Activated naive CD8-positive, alpha-beta T cell treated with anti-CD3 and anti-CD28 coated beads, Interleukin-2, amount 50 U/mL, for 24 hours (primary cell): ENCODE measurements at regions not wholly inside any gene's neighbourhood (a gene's known extent, or its start where the extent isn't known, plus 50 kb on each side); places are given as distances from the start of the nearest gene placed in this dataset.
"Not testable (repeated sequence)": the region's sequence is repeated elsewhere in the genome, so short reads cannot be mapped to it uniquely, and the experiment has no call there.

Experiments used
- ATAC-seq: fragments of 150-1000 bp; cut with Tn5 transposase; one replicate; pipeline ENCODE4 v1.10.0; 2021
- DNase-seq: peaks from one replicate; pipeline ENCODE4 v3.0.0; 2021
- H3K27ac Mint-ChIP-seq: one replicate; pipeline ENCODE4 v1.8.0; 2021; ENCODE audit warnings: mild to moderate bottlenecking, mixed read lengths
- H3K27me3 Mint-ChIP-seq: one replicate; pipeline ENCODE4 v1.8.0; 2021; ENCODE audit warnings: mixed read lengths
- H3K36me3 Mint-ChIP-seq: one replicate; pipeline ENCODE4 v1.8.0; 2021; ENCODE audit warnings: low read depth, mixed read lengths
- H3K4me1 Mint-ChIP-seq: one replicate; pipeline ENCODE4 v1.8.0; 2021; ENCODE audit warnings: mixed read lengths
- H3K4me3 Mint-ChIP-seq: one replicate; pipeline ENCODE4 v1.8.0; 2021; ENCODE audit warnings: mild to moderate bottlenecking, moderate library complexity, mixed read lengths
- H3K9me3 Mint-ChIP-seq: one replicate; pipeline ENCODE4 v1.8.0; 2021; ENCODE audit warnings: mixed read lengths

DNA sequence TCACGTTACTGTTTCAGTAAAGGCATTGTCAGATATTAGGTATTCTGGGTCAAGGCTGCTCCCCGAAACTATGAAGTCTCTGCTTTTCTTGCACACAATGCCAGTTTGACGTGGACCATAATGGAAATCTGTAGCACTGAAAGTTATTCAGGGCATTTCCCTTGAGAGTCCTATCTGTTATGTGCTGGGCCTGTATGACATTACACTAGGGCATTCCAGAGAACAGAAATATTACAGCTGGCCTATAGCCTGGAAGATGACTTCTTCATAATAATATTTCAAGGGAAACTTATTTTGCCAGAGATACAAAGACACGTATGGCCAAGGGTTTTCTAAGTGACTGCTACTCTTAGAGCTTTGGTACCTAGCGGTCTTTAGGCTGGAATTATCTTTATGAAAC, 613.6 kb upstream of the CBLB start:
- Mint-ChIP-seq H3K27ac (no peak overlapping the region), H3K9me3 (peaks cover 29% of the 10 kb centered on the region), H3K27me3 (no peaks in the 10 kb centered on the region), H3K4me3 (no peak overlapping the region), H3K4me1 (no peaks in the 10 kb centered on the region), H3K36me3 (peaks cover 17% of the 10 kb centered on the region)
- ATAC-seq, result no peak
- no peak for DNase-seq

DNA sequence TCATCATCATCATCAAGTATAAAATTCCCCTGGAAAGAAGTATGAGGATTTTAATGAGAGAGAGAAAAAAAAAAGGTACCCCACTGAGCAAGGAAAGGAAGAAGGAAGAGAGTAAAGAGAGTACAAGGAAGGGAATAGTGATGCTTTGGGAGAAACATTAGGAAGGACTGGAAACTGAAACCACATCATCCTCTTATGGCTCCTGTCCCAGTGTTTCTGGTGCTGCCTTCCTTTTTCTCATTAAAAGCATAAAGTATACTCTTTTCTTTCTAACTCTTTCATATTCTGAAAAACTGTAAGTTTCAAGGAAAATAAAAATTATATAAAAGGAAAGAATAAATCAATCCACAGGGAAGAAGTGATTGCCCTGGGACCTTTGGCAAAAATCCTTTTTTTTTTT, 616.4 kb upstream of the CBLB start:
- no peak overlapping the region for H3K27ac Mint-ChIP-seq
- ATAC-seq (no peak), DNase-seq (no peak)
- H3K4me1 Mint-ChIP-seq, result no peaks in the 10 kb centered on the region
- peaks cover 9% of the 10 kb centered on the region for H3K9me3 Mint-ChIP-seq
- H3K4me3 Mint-ChIP-seq, result no peak overlapping the region
- H3K36me3 Mint-ChIP-seq, result peaks cover 2% of the 10 kb centered on the region
- H3K27me3 Mint-ChIP-seq, result no peaks in the 10 kb centered on the region

DNA sequence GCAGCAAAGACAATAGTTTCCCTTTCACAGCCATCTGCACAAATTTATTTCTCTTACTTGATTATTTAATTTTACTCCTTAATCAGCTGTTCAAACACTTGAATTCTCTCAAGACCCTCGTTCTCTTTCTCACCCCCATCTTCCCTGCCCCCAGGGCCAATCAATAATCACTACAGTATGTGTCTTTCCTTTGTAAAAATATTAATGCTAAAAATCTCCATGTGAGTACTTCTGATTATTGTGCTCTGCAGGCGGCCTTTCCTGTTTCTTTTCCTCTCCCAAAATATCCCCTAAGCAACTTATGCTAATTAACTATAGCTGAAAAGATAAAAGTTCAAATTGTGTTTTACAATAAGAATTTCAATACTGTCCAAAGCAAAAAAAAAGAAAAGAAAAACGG, 617.0 kb upstream of the CBLB start:
- Mint-ChIP-seq H3K4me3 (no peak overlapping the region), H3K36me3 (peaks cover 2% of the 10 kb centered on the region), H3K4me1 (no peaks in the 10 kb centered on the region), H3K27me3 (no peaks in the 10 kb centered on the region), H3K9me3 (peaks cover 4% of the 10 kb centered on the region), H3K27ac (no peak overlapping the region)
- DNase-seq (no peak), ATAC-seq (no peak)

DNA sequence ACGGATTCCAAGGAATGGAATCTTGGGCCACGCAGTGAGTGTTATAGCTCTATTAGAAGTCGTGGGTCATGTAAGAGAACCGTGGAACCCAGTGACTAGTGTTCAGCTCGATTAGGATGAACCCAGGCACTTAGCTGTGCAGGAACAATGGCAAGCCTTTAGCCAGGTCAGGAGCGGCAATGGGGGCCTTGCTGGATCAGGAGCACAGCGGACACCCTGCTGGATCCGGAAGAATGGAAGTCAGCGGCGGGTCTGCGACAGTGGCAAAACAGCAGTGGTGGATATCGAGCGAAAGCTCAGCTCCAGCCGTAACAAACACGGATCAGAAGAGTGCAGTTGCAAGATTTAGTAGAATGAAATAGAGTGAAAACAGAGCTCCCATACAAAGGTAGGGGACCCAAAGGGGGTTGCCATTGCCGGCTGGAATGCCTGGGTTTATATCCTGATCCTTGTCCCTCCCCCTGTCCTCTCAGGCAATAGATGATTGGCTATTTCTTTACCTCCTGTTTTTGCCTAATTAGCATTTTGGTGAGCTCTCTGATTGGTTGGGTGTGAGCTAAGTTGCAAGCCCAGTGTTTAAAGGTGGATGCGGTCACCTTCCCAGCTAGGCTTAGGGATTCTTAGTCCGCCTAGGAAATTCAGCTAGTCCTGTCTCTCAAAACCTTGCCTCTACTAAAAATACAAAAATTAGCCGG, 618.3 kb upstream of the CBLB start:
- not testable (repeated sequence) for H3K27me3 Mint-ChIP-seq, H3K27ac Mint-ChIP-seq, DNase-seq

DNA sequence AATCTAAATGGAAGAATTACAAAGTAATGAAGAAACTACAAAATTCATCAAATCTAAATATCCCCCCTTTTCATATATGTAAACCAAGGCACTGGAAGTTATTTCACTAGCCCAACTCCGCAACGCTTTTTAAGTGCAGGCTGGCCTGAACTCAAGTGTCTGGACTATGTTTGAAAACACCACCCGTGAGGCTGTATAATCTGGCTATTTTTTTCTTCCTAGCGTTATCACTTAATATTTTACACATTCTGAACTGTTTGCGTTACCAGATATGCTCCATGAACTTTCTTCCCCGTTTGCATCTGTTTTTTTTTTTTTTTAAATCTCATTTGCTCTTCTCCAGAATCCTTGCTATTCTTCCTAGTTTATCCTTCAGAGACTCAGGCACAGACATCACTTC, 619.5 kb upstream of the CBLB start:
- Mint-ChIP-seq H3K27ac (no peak overlapping the region), H3K36me3 (no peaks in the 10 kb centered on the region), H3K4me3 (no peak overlapping the region), H3K9me3 (no peaks in the 10 kb centered on the region), H3K27me3 (no peaks in the 10 kb centered on the region), H3K4me1 (no peaks in the 10 kb centered on the region)
- DNase-seq, result no peak
- no peak for ATAC-seq

More for the DNA sequence above, 618.3 kb upstream of the CBLB start:
- H3K4me3 Mint-ChIP-seq, H3K36me3 Mint-ChIP-seq, H3K4me1 Mint-ChIP-seq, H3K9me3 Mint-ChIP-seq, ATAC-seq: not testable (repeated sequence)

DNA sequence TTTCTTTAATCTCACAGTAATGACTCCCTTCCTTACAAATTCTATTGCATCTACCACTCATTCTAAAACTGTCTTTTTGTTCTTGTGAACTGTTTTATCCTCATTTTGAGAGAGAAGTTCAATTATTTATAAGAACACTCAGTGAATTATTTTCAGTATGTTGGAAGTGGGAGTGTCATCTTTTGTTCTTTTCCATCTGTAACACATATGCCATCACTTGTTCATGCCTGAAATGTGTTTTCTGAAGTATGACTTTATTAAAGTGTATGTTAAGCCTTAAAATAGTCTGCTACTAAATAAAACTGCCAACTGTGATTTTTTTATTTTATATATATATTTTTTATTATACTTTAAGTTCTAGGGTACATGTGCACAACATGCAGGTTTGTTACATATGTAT, 623.0 kb upstream of the CBLB start:
- no peak for DNase-seq
- no peaks in the 10 kb centered on the region for H3K27me3 Mint-ChIP-seq
- no peak for ATAC-seq
- H3K4me1 Mint-ChIP-seq, result no peaks in the 10 kb centered on the region
- no peaks in the 10 kb centered on the region for H3K36me3 Mint-ChIP-seq
- no peaks in the 10 kb centered on the region for H3K9me3 Mint-ChIP-seq
- no peak overlapping the region for H3K27ac Mint-ChIP-seq
- no peak overlapping the region for H3K4me3 Mint-ChIP-seq

DNA sequence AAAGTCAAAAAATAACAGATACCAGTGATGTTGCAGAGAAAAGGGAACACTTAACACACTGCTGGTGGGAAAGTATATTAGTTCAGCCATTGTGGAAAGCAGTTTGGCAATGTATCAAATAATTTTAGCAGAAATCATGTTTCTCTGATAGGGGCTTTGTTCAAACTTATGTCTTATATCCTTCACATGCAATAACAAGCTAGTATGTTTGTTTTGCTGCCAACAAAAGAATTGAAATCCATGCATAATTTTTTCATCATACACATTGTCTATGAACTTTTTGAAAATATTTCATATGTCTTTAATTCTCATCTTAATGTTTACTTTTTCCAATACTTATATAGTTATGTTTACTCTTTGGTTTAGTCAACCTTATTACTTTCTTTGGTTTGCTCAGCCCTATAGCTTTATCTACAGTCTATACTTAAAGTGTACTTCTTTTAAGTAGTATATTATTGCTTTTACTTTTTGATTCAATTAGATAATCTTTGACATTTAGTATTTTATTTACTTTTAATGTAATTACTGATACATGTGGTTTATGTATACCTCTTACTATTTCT, 639.6 kb upstream of the CBLB start:
- H3K27me3 Mint-ChIP-seq, result no peaks in the 10 kb centered on the region
- H3K4me3 Mint-ChIP-seq, result no peak overlapping the region
- ATAC-seq, result no peak
- peaks cover 8% of the 10 kb centered on the region for H3K4me1 Mint-ChIP-seq
- no peaks in the 10 kb centered on the region for H3K36me3 Mint-ChIP-seq
- DNase-seq, result no peak
- peaks cover 20% of the 10 kb centered on the region for H3K9me3 Mint-ChIP-seq
- no peak overlapping the region for H3K27ac Mint-ChIP-seq

DNA sequence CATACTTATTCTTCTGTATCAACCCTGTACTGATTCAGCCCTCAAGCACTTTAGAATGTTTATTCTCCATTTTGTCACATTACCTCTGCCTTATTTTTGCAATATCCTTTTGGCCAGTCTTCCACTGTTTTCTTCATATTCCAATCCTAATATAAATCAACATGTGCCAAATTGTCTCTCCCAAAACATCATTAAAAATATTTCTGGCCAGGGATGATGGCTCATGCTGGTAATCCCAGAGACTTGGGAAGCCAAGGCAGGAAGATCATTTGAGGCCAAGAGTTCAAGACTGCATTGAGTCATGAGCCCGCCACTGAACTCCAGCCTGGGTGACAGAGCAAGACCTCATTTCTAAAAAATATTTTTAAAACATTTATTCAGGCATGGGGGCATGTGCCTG, 641.4 kb upstream of the CBLB start:
- peaks cover 20% of the 10 kb centered on the region for H3K9me3 Mint-ChIP-seq
- peaks cover 12% of the 10 kb centered on the region for H3K4me1 Mint-ChIP-seq
- no peak for DNase-seq
- no peak overlapping the region for H3K4me3 Mint-ChIP-seq
- ATAC-seq, result no peak
- H3K27me3 Mint-ChIP-seq, result no peaks in the 10 kb centered on the region
- H3K27ac Mint-ChIP-seq, result no peak overlapping the region
- no peaks in the 10 kb centered on the region for H3K36me3 Mint-ChIP-seq

DNA sequence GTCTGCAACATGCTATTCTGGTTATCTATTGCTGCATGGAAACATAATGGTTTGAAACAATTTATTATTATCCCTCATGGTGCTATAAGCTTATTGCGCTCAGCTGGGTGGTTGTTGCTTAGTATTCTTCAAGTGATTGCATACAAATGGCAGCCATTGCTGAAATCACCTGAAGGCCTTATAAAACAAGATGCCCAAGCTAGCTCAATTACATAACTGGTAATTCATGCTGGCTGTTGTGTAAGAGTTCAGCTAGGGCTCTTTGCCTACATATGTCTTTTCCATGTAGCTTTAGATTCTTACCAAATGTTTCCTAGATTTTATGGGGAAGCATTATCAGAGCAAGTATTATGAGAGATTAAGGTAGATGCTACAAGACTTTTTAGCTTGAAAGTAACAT, 644.0 kb upstream of the CBLB start:
- DNase-seq, result no peak
- ATAC-seq, result no peak
- Mint-ChIP-seq H3K27me3 (no peaks in the 10 kb centered on the region), H3K4me3 (no peak overlapping the region), H3K4me1 (peaks cover 4% of the 10 kb centered on the region), H3K27ac (no peak overlapping the region), H3K9me3 (peaks cover 10% of the 10 kb centered on the region), H3K36me3 (no peaks in the 10 kb centered on the region)

DNA sequence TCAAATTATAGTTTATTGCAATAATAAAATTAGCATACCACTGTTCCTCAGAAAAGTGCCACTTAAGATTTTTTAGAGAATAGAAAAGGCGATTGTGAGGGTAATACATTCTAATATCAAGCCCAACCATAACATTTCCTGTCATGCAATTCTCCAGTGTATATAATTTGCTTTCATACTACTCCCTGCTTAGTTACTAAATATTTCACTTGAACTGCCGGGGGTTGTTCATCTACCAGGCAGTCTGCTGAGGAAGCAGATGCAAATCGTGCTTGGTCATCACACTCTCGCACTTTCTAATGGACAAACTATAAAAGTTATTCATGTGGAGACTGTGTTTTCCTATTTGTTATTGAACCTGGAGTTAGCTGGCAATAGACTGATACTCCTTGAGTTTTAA, 645.6 kb upstream of the CBLB start:
- H3K4me1 Mint-ChIP-seq, result peaks cover 4% of the 10 kb centered on the region
- DNase-seq, result no peak
- no peak overlapping the region for H3K27ac Mint-ChIP-seq

DNA sequence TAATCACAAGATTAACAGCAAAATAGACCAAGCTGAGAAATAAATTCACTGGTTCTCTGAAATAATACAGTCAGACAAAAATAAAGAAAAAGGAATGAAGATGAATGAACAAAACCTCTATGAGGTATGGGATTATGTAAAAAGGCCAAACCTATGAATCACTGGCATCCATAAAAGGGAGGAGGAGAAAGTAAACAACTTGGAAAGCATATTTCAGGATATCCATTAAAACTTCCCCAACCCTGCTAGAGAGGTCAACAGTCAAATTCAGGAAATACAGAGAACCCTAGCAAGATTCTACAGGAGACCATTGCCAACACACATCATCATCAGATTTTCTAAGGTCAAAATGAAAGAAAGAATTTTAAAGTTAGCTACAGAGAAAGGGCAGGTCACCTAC, 649.7 kb upstream of the CBLB start:
- Mint-ChIP-seq H3K27me3 (no peaks in the 10 kb centered on the region), H3K9me3 (peaks cover 3% of the 10 kb centered on the region)

More for the DNA sequence above, 645.6 kb upstream of the CBLB start:
- H3K36me3 Mint-ChIP-seq, result no peaks in the 10 kb centered on the region
- no peak for ATAC-seq
- H3K4me3 Mint-ChIP-seq, result no peak overlapping the region
- no peaks in the 10 kb centered on the region for H3K27me3 Mint-ChIP-seq
- peaks cover 10% of the 10 kb centered on the region for H3K9me3 Mint-ChIP-seq

DNA sequence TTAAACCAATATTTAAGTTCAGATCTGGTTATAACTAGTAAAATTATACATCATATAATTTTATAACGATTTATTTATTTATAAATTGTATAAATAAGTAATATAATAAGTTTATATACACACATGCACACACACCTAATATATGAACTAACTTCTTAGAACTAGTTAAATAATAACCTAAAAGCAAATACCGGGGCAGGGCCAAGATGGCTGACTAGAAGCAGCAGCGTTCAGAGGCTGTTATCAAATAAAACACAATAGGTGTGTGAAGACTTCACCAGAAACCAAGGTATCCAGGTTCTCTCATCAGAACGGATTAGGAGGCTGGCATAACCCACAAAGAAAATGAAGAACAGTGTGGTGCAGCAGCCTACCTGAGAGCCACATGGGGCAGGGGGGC, 653.6 kb upstream of the CBLB start:
- DNase-seq (no peak), ATAC-seq (no peak)
- peaks cover 4% of the 10 kb centered on the region for H3K36me3 Mint-ChIP-seq
- no peaks in the 10 kb centered on the region for H3K27me3 Mint-ChIP-seq
- H3K9me3 Mint-ChIP-seq, result peaks cover 18% of the 10 kb centered on the region
- peaks cover 17% of the 10 kb centered on the region for H3K4me1 Mint-ChIP-seq
- H3K4me3 Mint-ChIP-seq, result no peak overlapping the region
- H3K27ac Mint-ChIP-seq, result no peak overlapping the region

More for the DNA sequence above, 649.7 kb upstream of the CBLB start:
- H3K4me3 Mint-ChIP-seq, result no peak overlapping the region
- DNase-seq (no peak), ATAC-seq (no peak)
- H3K27ac Mint-ChIP-seq, result no peak overlapping the region
- H3K36me3 Mint-ChIP-seq, result no peaks in the 10 kb centered on the region
- peaks cover 9% of the 10 kb centered on the region for H3K4me1 Mint-ChIP-seq

DNA sequence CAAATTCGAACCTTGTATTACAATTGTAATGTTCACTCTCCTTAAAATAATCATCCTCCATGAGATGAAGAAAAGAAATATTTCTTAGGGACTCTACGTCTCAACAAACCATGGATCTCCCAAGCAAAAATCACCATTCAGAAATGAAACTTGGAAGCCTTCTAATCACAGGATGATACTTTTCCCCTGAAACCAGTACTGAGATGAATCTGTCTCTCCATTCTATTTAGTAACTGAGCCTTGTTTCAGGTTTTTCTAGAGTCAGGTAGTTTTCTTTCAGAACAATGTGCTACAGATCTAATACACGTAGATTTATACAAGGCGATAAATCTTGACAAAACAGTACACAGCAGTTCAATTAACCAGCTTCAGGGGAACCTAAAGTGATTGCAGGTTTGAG, 660.1 kb upstream of the CBLB start:
- no peaks in the 10 kb centered on the region for H3K27me3 Mint-ChIP-seq
- peaks cover 41% of the 10 kb centered on the region for H3K9me3 Mint-ChIP-seq
- H3K36me3 Mint-ChIP-seq, result peaks cover 15% of the 10 kb centered on the region
- no peak overlapping the region for H3K4me3 Mint-ChIP-seq
- DNase-seq (no peak), ATAC-seq (no peak)
- H3K27ac Mint-ChIP-seq, result peak overlapping the region; percentile 55
- H3K4me1 Mint-ChIP-seq, result peaks cover 47% of the 10 kb centered on the region

DNA sequence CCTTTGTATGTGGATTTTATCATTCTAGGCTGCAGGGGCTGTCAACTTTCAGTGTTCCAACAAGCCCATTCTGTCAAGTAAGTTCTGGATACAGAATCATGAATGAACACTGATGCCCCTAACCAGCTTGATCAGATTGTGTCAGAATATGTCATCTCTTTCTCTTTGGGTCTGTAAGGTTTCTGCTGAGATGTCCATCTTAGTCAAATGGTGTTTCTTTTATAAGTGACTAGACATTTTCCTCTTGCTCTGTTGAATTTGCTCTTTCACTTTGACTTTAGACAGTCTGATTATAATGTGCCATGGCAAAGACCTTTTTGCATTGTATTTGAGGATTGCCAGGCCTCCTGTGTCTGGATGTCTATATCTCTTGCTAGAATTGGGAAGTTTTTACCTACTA, 660.9 kb upstream of the CBLB start:
- Mint-ChIP-seq H3K27me3 (no peaks in the 10 kb centered on the region), H3K36me3 (peaks cover 18% of the 10 kb centered on the region), H3K9me3 (peaks cover 38% of the 10 kb centered on the region), H3K4me1 (peaks cover 55% of the 10 kb centered on the region), H3K27ac (no peak overlapping the region), H3K4me3 (no peak overlapping the region)
- DNase-seq (no peak), ATAC-seq (peak; percentile 44)

DNA sequence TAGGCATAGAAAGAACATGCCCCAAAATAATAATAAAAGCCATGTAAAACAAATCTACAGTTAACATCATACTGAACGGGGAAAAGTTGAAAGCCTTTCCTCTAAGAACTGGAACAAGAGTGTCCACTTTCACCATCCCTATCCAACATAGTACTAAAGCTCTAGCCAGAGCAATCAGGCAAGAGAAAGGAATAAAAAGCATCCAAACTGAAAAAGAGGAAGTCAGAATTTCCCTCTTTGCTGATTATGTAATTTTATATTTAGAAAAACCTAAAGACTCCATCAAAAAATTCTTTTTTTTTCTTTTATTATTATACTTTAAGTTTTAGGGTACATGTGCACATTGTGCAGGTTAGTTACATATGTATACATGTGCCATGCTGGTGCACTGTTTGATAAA, 661.6 kb upstream of the CBLB start:
- Mint-ChIP-seq H3K9me3 (peaks cover 44% of the 10 kb centered on the region), H3K27ac (no peak overlapping the region), H3K27me3 (no peaks in the 10 kb centered on the region), H3K4me1 (peaks cover 60% of the 10 kb centered on the region), H3K4me3 (no peak overlapping the region), H3K36me3 (peaks cover 24% of the 10 kb centered on the region)
- DNase-seq (no peak), ATAC-seq (no peak)
